Spleen (tissue), 7 donors: ENCODE measurements at regions not wholly inside any gene's neighbourhood (a gene's known extent, or its start where the extent isn't known, plus 50 kb on each side); places are given as distances from the start of the nearest gene placed in this dataset.

Experiments
- CTCF ChIP-seq, 11 experiments: fragments of 200-600 bp in 7 of 11; fragments of 450-650 bp in 4 of 11; sonication (generic) in 4 of 11; IDR thresholded peaks in 8 of 11; conservative IDR thresholded peaks in 3 of 11; 1 replicate in 7 of 11; 2 replicates in 4 of 11; pipeline versions ENCODE4 v1.4.0 to v1.8.0; 2016 to 2021; ENCODE audit warnings: antibody characterized with exemption in 11 of 11, inconsistent platforms in 4 of 11, mild to moderate bottlenecking in 1 of 11
- POLR2A ChIP-seq, 3 donors: fragments of 450-650 bp; IDR thresholded peaks; one replicate each; pipeline ENCODE4 v1.5.1; 2017; ENCODE audit warnings: antibody characterized with exemption in 3 of 3, mild to moderate bottlenecking in 1 of 3
- POLR2AphosphoS5 ChIP-seq, 3 donors: sonication (generic); formaldehyde crosslinking; IDR thresholded peaks; one replicate each; pipeline ENCODE4 v1.5.1; 2017; ENCODE audit warnings: antibody characterized with exemption in 3 of 3
- donor health status: DM: no; HTN: no; CAD: no; lungs with moderate emphysema.
- donor health status: DM: no; HTN: no; CAD: no.
- donor health status: DM: no; HTN: no; CAD: no.

- TF ChIP-seq CTCF (IDR thresholded peaks at IDR 0.05 in 8 of 11, conservative IDR thresholded peaks at IDR 0.05 in 3 of 11) (no peak), POLR2A (IDR thresholded peaks at IDR 0.05) (no peak), POLR2AphosphoS5 (IDR thresholded peaks at IDR 0.05) (no peak)
Measured at GRCh38 chr11:101331411-101331810, 201.8 kb upstream of the PGR start.
